H9 (cell line): ENCODE measurements at regions not wholly inside any gene's neighbourhood (a gene's known extent, or its start where the extent isn't known, plus 50 kb on each side); places are given as distances from the start of the nearest gene placed in this dataset.

Source experiments
- DNase-seq: peaks from one replicate; pipeline ENCODE4 v3.0.0-alpha.2; 2017
- H2AFZ ChIP-seq: one replicate; pipeline ENCODE4 v1.6.1; 2013; ENCODE audit warnings: mild to moderate bottlenecking, low read length, control low read depth, moderate library complexity
- H2AK5ac ChIP-seq: 2 replicates; pipeline ENCODE4 v1.6.1; 2013; ENCODE audit warnings: low read length, control low read depth, mixed read lengths; ENCODE audit not compliant: insufficient read length
- H2BK120ac ChIP-seq: one replicate; pipeline ENCODE4 v1.6.1; 2013; ENCODE audit warnings: low read depth, mild to moderate bottlenecking, low read length, control low read depth, inconsistent platforms; ENCODE audit not compliant: poor library complexity, severe bottlenecking
- H2BK12ac ChIP-seq: 2 replicates; pipeline ENCODE4 v1.6.1; 2013; ENCODE audit warnings: low read length, control low read depth, mixed read lengths, low read depth; ENCODE audit not compliant: insufficient read length
- H2BK15ac ChIP-seq: 2 replicates; pipeline ENCODE4 v1.6.1; 2013; ENCODE audit warnings: low read depth, low read length, control low read depth
- H2BK20ac ChIP-seq: one replicate; pipeline ENCODE4 v1.6.1; 2013; ENCODE audit warnings: low read depth, mild to moderate bottlenecking, low read length, control low read depth, inconsistent platforms; ENCODE audit not compliant: poor library complexity, severe bottlenecking
- H2BK5ac ChIP-seq: 2 replicates; pipeline ENCODE4 v1.6.1; 2013; ENCODE audit warnings: low read length, control low read depth, mixed read lengths; ENCODE audit not compliant: insufficient read length
- H3K14ac ChIP-seq: 2 replicates; pipeline ENCODE4 v1.6.1; 2013; ENCODE audit warnings: low read length, control low read depth; ENCODE audit not compliant: insufficient read depth
- H3K18ac ChIP-seq: 2 replicates; pipeline ENCODE4 v1.6.1; 2013; ENCODE audit warnings: low read depth, mild to moderate bottlenecking, mixed read lengths, low read length, control low read depth; ENCODE audit not compliant: insufficient read length
- H3K23ac ChIP-seq: 2 replicates; pipeline ENCODE4 v1.6.1; 2013; ENCODE audit warnings: low read length, control low read depth, mixed read lengths, low read depth; ENCODE audit not compliant: insufficient read length
- H3K23me2 ChIP-seq: 2 replicates; pipeline ENCODE4 v1.6.1; 2013; ENCODE audit warnings: low read depth, mild to moderate bottlenecking, mixed read lengths, low read length, control low read depth; ENCODE audit not compliant: insufficient read length, poor library complexity, severe bottlenecking
- H3K27ac ChIP-seq: 2 replicates; pipeline ENCODE4 v1.5.1; 2013; ENCODE audit warnings: low read length, control low read depth, mixed read lengths, low read depth; ENCODE audit not compliant: insufficient read length
- H3K27me3 ChIP-seq: 2 replicates; pipeline ENCODE4 v1.6.1; 2013; ENCODE audit warnings: low read length, control low read depth, inconsistent platforms; ENCODE audit not compliant: insufficient read depth
- H3K4ac ChIP-seq: 2 replicates; pipeline ENCODE4 v1.6.1; 2013; ENCODE audit warnings: low read depth, mild to moderate bottlenecking, control low read depth, inconsistent platforms, low read length, moderate library complexity
- H3K4me1 ChIP-seq: 2 replicates; pipeline ENCODE4 v1.6.1; 2013; ENCODE audit warnings: low read length, control low read depth, inconsistent platforms; ENCODE audit not compliant: insufficient read depth
- H3K4me2 ChIP-seq: 2 replicates; pipeline ENCODE4 v1.6.1; 2013; ENCODE audit warnings: low read length, control low read depth, mixed read lengths; ENCODE audit not compliant: insufficient read length, insufficient read depth
- H3K56ac ChIP-seq: 2 replicates; pipeline ENCODE4 v1.6.1; 2013; ENCODE audit warnings: low read depth, mild to moderate bottlenecking, mixed read lengths, low read length, control low read depth; ENCODE audit not compliant: insufficient read length
- H3K79me1 ChIP-seq: 2 replicates; pipeline ENCODE4 v1.6.1; 2013; ENCODE audit warnings: low read depth, mild to moderate bottlenecking, moderate library complexity, low read length, control low read depth, inconsistent platforms; ENCODE audit not compliant: insufficient read depth, poor library complexity, severe bottlenecking
- H3K79me2 ChIP-seq: 2 replicates; pipeline ENCODE4 v1.6.1; 2013; ENCODE audit warnings: low read length, control low read depth, inconsistent platforms; ENCODE audit not compliant: insufficient read depth
- H3K9ac ChIP-seq: 2 replicates; pipeline ENCODE4 v1.6.1; 2013; ENCODE audit warnings: low read length, control low read depth, mixed read lengths; ENCODE audit not compliant: insufficient read length; ENCODE audit errors: extremely low read depth
- H3K9me3 ChIP-seq: one replicate; pipeline ENCODE4 v1.6.1; 2013; ENCODE audit warnings: low read depth, low read length, inconsistent platforms; ENCODE audit not compliant: control insufficient read depth
- H3T11ph ChIP-seq: one replicate; pipeline ENCODE4 v1.6.1; 2013; ENCODE audit warnings: mild to moderate bottlenecking, low read length, control low read depth, inconsistent platforms
- H4K20me1 ChIP-seq: one replicate; pipeline ENCODE4 v1.6.1; 2013; ENCODE audit not compliant: control insufficient read depth, insufficient read length, insufficient read depth
- H4K5ac ChIP-seq: 2 replicates; pipeline ENCODE4 v1.6.1; 2013; ENCODE audit warnings: low read depth, mild to moderate bottlenecking, mixed read lengths, low read length, control low read depth; ENCODE audit not compliant: insufficient read length
- H4K8ac ChIP-seq: replicated peaks from 2 replicates; pipeline ENCODE4 v1.6.1; 2013; ENCODE audit warnings: low read length, control low read depth, mixed read lengths, low read depth; ENCODE audit not compliant: insufficient read length
- H4K91ac ChIP-seq: 2 replicates; pipeline ENCODE4 v1.6.1; 2013; ENCODE audit warnings: low read depth, mild to moderate bottlenecking, moderate library complexity, mixed read lengths, low read length, control low read depth; ENCODE audit not compliant: insufficient read length
- H3K27ac Mint-ChIP-seq, 3 experiments: 2 replicates in 2 of 3; 3 replicates in 1 of 3; pipeline ENCODE4 v1.8.0; 2020 to 2021; ENCODE audit warnings: mixed read lengths in 3 of 3, mild to moderate bottlenecking in 1 of 3, moderate library complexity in 1 of 3
- H3K27me3 Mint-ChIP-seq: 2 replicates; pipeline ENCODE4 v1.8.0; 2021; ENCODE audit warnings: low read depth, mild to moderate bottlenecking, moderate library complexity, mixed read lengths
- H3K36me3 Mint-ChIP-seq, 3 experiments: 2 replicates in 2 of 3; 3 replicates in 1 of 3; pipeline ENCODE4 v1.8.0; 2020 to 2021; ENCODE audit warnings: low read depth in 3 of 3, mixed read lengths in 3 of 3; ENCODE audit not compliant: insufficient read depth in 1 of 3
- H3K4me1 Mint-ChIP-seq, 2 experiments: 2 replicates each; pipeline ENCODE4 v1.8.0; 2020; ENCODE audit warnings: mixed read lengths in 2 of 2
- H3K4me3 Mint-ChIP-seq, 2 experiments: 2 replicates in 1 of 2; 3 replicates in 1 of 2; pipeline ENCODE4 v1.8.0; 2020 to 2021; ENCODE audit warnings: mild to moderate bottlenecking in 2 of 2, mixed read lengths in 2 of 2, moderate library complexity in 1 of 2
- H3K9me3 Mint-ChIP-seq, 2 experiments: 2 replicates in 1 of 2; 3 replicates in 1 of 2; pipeline ENCODE4 v1.8.0; 2020; ENCODE audit warnings: mild to moderate bottlenecking in 2 of 2, mixed read lengths in 2 of 2, moderate library complexity in 1 of 2
- CTCF ChIP-seq: fragments of 200-600 bp; sonication (generic); conservative IDR thresholded peaks from 3 replicates; pipeline ENCODE4 v1.8.0; 2021; ENCODE audit warnings: antibody characterized with exemption, mild to moderate bottlenecking
- whole genome bisulfite sequencing: extraction: QIAGEN DNeasy Blood & Tissue Kit; methylation state at CpG from one replicate; pipeline ENCODE4 v1.1.7; 2013; ENCODE audit warnings: missing lambda C conversion rate, low lambda C conversion rate, mixed read lengths; ENCODE audit not compliant: insufficient read length; ENCODE audit errors: extremely low coverage; 5-methylcytosine and 5-hydroxymethylcytosine counted together

GRCh38 chr4:140308366-140309123, 64.9 kb upstream of the SCOC start:
- Histone ChIP-seq H3K4me1 (no peaks in the 10 kb centered on the region), H2AFZ (no peak overlapping the region), H3T11ph (no peak overlapping the region), H2AK5ac (no peak overlapping the region), H4K20me1 (no peaks in the 10 kb centered on the region), H4K8ac (no peak overlapping the region), H3K79me2 (no peaks in the 10 kb centered on the region), H3K23ac (no peak overlapping the region), H2BK12ac (no peak overlapping the region), H3K18ac (no peak overlapping the region), H4K5ac (no peak overlapping the region), H3K79me1 (no peaks in the 10 kb centered on the region), H2BK20ac (no peak overlapping the region), H3K56ac (no peak overlapping the region), H4K91ac (no peak overlapping the region), H2BK120ac (no peak overlapping the region), H2BK15ac (no peak overlapping the region), H3K27ac (no peak overlapping the region), H3K4me2 (no peak overlapping the region), H3K27me3 (no peaks in the 10 kb centered on the region; the same call in 1 of the 2 replicates), H3K9me3 (no peaks in the 10 kb centered on the region), H3K9ac (no peak overlapping the region), H3K23me2 (no peaks in the 10 kb centered on the region), H3K4ac (no peak overlapping the region), H2BK5ac (no peak overlapping the region), H3K14ac (no peak overlapping the region)
- Mint-ChIP-seq H3K27me3 (peaks cover 86% of the 10 kb centered on the region), H3K9me3 (no peaks in the 10 kb centered on the region), H3K4me3 (no peak overlapping the region), H3K36me3 (no peaks in the 10 kb centered on the region), H3K27ac (no peak overlapping the region), H3K4me1 (no peaks in the 10 kb centered on the region)
- no peak for TF ChIP-seq CTCF
- WGBS: no CpG with 5 or more reads among the region's 11 CpGs
- no peak for DNase-seq
